ENCODE measurements at regions not wholly inside any gene's neighbourhood (a gene's known extent, or its start where the extent isn't known, plus 50 kb on each side); places are given as distances from the start of the nearest gene placed in this dataset.
A peak's percentile ranks its signal among the peaks of the same experiment; 100 is the strongest.
"Not testable (repeated sequence)": the region's sequence is repeated elsewhere in the genome, so short reads cannot be mapped to it uniquely, and the experiment has no call there.

DNA sequence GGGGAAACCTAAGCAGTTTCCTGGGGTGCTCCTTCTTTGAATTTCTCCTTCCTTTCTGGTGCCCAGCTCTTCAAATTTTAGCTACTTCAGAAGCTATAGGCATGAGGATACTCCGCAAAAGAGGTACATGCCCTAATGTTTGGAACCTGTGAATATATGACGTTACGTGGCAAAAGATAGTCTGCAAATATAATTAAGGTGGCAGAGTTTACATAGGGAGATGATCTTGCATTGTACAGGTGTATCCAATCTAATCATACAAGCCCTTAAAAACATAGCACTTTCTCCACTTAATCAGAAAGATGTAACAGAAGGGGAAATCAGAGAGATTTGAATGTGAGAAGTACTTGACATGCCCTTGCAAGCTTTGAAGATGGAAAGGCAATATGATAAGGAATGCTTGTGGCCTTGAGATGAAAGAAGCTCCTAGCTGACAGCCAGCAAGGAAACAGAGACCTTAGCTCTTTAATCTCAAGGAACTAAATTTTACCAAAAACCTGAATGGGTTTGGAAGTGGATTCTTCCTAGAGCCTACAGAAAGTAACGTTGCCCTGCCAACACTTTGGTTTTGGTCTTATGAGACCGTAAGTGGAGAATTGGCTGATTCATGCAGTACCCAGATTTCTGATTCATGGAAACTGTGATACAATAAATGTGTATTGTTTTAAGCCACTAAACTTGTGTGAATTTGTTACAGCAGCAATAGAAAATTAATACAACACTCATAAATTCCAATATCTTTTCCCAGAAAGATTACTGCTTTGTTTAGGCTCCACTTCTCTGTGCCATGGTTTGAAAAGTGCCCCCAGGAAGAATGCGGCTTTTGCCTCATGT, 268.4 kb downstream of the FAM170A start:
- no peak for FAIRE-seq

DNA sequence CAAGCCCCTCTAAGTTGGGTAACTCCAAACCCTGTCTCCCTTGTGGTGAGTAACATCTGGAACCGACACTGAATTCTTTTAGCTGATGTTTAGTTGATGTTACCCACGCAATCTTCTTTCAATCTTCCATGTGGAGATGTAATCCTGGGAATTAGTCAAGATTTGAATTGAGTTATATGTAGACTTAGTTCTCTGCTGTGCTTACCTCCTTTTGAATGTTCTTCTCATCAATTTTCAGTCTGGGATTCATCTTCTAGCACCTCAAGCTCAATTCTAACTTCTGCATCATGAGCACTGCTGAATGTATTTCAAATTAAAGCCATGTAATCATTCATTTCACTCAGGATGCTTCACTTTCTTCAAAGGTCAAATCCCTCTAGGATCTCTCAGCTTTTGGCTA, 270.6 kb downstream of the FAM170A start:
- FAIRE-seq, result no peak

DNA sequence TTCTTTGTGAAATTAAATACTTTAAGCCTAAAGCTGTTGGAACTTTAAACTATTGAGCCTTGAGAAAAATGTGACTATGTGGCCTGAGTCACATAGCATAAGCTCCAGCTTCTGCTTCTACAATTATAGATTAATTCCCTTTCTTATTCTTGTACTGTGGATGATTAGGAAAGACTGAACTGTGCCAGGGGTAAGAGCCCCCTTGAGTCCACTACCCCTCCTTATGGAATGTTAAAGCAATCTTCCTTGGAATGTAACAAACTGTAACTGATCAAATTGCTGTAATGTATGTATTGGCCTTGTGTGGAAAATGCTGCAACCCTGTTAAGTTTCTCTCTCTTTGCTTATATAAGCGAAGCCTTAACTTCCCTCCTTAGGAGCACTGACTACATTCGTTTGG, 273.2 kb downstream of the FAM170A start:
- no peak for FAIRE-seq

DNA sequence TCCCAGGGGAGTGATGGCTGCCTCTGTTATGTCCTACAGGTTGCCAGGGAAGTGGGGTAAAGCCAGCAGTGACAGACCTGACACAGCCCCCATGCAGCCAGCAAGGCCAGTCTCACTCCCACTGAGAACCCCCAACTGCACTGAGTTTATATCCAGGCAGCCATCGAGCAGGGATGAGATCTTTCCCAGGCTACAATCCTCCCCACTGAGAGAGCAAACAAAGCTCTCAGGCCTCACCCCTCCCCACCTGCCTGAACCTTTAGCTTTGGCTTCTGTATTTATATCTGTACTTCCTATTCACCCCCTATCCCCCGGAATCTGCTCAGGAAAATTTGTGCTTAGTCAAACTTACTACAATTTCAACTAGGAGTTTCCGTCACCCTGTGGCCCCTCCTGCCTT, 284.1 kb downstream of the FAM170A start:
- FAIRE-seq, result no peak

DNA sequence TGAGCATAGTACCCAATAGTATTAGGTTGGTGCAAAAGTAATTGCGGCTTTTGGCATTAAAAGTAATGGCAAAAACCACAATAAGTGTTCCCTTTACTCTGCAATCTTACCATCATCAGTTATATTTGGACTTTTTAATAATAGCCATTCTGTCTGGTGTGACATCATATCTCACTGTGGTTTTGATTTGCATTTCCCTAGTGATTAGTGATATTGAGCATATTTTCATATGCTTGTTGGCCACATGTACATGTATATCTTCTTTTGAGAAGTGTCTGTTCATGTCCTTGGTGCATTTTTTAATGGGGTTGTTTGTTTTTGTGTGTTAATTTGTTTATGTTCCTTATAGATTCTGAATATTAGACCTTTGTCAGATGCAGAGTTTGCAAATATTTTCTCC, 289.9 kb downstream of the FAM170A start:
- no peak for FAIRE-seq

DNA sequence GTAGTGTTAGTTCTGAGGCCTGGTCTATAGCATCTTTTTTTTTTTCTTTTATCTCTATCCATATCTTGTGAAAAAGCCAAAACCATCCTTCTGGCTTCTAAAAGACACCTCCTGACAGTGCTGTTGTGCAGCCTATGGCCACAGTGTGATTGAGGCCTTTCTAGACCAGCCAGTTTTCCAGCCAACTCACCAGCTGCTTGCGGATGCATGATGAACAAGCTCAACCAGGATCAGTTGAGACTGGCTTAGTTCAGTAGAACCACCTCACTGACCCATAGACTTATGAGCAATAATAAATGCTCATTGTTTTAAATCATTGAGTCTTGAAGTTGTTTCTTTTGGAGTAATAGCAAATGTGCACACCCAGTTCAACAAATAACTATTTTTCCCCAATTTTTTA, 296.9 kb downstream of the FAM170A start:
- no peak for FAIRE-seq

DNA sequence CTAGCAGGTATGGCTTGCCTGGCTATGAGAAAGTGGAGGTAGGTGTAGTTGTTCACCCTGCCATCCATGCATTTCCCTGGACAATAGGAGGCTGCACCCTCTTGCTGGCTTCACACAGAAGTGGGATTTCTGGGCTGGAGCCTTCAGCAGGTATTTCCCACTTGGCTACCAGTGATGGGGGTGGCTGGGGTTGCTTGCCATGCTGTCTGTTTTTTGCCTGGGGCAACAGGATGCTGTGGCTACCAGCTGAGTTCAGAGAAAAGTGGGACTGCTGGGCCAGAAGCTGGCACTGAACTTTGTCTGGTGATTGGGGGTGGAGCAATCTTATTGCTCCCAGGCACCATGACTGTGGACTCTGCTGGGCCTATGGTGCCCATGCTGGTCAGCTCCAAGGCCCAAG, 299.6 kb downstream of the FAM170A start:
- FAIRE-seq, result no peak

DNA sequence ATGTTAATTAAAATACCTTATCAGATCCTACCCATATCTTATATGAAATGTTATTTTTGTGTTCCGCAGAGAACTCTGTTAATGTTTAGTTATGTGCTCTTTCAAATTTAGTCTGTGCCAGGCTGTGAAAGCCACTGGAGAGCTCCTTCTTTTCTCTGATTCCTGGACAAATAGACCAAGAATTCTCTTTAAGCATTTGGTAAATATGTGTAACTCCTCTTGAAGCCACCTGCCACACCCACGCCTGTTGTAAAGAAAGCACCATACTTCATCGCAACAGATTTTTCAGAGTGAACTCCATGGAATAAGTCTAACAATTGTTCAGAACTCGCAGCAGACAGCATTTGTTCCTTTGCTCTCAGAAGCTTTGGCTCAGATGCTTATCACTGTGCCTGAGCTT, 301.1 kb downstream of the FAM170A start:
- FAIRE-seq, result no peak

DNA sequence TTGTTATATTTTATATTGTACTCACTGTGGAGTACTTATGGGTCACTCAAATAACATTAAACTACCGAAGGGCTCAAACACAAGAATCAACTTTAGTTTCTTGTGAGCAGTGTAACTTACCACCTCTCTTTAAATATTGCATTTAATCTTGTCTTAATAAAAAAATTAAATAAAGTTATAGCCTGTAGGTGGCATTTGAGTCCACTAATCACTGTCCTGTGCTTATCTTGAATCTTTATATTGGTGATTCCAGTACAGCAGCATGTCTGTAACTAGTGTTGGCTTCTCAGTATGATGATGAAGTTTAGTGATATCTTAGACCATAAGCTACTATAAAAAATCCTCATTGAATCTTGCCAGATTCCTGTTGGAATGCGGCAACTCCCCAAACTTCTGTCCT, 313.8 kb downstream of the FAM170A start:
- no peak for FAIRE-seq

DNA sequence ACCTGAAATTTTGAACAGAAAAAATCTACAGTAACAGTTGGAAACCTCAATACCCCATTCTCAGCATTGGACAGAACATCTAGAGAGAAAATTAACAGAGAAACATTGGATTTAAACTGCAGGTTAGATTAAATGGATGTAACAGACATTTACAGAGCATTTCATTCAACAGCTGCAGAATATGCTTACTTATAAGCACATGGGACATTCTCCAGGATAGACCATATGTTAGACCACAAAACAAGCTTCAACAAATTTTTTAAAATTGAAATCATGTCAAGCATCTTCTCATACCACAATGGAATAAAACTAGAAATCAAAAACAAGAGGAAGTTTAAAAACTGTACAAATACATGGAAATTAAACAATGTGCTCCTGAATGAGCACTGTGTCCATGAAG, 316.3 kb downstream of the FAM170A start:
- no peak for FAIRE-seq

DNA sequence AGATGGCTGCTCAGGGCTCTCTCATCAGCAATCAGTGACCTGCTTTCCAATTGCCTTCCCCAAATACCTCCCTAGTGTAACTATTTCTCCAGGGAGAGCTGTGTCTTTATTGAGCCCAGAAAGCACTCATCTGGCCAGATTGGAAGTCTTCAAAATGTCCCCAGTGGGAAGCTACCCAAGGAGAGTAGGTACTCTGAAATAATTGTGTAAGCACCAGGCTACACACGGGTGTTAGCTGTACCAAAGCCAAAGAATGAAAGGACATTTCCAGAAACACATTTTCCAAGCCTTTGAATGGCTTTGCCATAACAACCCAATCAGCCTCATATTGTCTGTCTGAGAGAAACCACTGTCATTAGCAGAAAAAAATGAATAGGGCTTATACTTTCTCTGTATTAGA, 318.8 kb downstream of the FAM170A start:
- FAIRE-seq, result no peak

DNA sequence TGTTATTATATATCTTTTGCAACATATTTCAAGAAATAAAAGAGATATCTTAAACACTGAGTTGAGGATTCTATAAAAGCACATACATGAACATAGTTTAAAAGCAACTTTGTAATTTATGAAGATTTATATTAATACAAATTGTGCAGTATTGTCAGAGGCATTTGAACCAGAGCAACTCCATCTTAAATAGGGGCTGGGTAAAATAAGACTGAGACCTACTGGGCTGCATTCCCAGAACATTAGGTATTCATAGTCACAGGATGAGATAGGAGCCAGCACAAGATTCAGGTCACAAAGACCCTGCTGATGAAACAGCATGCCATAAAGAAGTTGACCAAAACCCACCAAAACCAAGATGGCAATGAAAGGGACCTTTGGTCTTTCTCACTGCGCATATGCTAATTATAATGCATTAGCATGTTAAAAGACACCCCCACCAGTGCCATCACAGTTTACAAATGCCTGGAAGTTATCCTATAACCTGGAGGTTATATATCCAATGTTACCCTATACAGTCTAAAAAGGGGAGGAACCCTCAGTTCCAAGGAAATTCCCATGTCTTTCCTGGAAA, 320.2 kb downstream of the FAM170A start:
- FAIRE-seq, result no peak

DNA sequence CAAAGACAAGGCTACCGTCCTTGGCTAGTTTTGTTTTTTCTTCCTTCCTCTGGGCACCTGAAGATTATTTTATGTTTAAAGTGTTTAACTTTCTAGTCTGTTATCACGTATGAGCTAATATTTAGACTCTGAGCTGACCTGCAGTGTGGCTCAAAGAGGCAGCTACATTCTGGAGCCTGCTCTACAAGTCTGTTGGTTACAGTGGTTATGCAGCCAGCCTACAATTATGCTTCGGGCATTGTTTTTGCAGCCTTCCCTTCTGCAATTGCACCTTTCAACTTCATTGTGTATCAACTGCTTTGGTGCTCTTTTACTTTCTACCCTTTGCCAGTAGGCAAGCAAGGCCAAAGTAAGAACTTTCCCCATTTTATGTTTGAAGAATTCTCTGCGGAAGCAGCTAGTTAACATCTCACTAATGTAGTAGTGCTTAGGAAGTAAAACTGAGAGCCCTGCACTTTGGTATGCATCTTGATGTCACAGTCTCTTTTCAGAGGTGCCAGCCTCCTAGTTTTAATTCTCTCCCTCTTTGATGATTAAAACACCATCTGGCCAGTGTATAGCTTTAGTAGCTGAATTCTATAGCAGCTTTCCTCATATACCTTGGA, 322.1 kb downstream of the FAM170A start:
- no peak for FAIRE-seq

DNA sequence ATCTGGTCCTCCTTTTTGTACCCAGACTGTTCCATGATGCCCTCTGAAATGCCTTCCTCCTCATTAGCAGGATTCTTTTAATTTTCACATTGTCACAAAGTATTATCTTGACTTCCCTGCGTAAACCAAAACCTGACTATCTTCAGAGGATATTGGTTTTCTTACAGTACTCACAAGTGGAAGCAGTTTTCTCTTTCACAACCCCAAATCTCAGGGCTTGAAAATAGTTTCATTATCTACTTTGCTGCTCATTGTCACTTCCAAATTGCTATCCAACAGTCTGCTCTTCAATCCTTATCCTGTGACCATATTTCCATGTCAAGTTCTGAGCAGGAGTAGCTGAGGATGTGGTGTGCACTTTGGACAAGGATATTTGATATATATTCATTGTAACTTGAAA, 324.1 kb downstream of the FAM170A start:
- FAIRE-seq, result no peak

DNA sequence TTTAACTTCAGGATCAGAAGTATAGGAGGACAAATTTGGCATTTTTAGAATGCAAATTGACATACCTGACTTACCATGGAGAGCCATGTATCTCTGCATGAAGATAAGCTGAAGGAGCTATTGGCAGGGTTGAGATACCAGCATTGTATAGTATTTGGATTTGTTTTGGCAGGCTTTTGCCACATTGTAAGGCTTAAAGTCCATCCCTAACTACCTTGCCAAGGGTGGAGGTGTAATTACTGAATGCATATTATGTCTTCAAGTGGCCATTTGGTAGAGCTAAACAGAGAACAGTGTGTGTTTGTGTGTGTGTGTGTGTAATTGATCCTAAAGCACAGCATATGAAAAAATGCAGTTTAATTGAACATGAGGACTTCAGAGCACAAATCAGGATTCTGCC, 324.7 kb downstream of the FAM170A start:
- FAIRE-seq, result no peak

DNA sequence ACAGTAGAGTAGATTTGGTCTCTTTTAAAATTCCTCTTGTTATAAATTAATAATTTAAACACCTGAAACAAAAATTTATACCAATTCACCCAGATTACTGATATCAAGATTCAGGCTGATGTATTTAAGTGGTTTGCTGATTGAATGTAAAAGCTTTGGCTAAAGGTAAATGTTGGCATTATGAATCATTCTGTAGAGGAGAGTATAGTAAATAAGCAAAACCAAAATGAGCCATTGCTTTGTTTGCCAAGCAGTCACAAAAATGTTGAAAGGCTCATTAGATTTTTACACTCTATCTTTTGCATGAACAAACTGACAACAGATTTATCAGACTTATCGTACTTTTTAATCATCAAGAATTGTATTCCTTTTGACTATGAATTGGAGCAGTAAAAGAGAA, 332.6 kb downstream of the FAM170A start:
- no peak for FAIRE-seq

DNA sequence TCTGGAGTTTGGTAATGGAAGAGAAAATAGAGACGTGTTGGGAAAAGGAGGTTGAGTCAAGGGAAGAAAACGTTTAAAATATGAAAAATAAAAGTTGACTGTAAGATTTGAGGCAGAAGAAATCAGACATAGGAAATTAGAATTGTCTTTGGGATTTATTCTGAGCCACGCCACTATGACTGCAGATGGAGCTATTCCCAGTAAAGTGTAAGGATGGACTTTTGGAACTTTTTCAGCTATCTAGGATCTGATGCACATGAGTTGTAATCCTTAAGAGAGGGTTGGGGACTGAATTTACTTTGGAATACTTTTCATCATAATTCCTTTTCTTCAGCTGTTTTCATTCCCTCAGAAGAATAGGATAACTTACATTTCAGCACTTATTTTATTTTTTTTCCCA, 336.7 kb downstream of the FAM170A start:
- FAIRE-seq, result peak; percentile 23

DNA sequence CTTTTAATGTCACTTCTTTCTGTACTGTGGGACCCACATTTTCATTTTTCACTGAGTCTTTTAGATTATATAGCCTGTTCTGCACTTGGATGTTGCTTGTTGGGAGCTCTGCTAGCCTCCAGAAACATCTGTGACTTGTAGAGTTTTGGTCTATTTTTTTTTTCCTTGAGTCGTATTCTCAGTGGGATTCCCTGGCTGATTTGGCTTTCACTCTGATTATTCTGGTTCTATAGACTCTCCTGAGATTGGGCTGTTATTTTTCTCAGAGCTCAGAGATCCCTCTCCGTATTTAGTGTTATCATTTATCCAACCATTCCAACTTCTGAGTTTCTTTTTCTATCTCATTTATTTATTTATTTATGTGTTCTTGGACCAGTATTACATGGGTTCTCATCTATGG, 339.3 kb downstream of the FAM170A start:
- no peak for FAIRE-seq

DNA sequence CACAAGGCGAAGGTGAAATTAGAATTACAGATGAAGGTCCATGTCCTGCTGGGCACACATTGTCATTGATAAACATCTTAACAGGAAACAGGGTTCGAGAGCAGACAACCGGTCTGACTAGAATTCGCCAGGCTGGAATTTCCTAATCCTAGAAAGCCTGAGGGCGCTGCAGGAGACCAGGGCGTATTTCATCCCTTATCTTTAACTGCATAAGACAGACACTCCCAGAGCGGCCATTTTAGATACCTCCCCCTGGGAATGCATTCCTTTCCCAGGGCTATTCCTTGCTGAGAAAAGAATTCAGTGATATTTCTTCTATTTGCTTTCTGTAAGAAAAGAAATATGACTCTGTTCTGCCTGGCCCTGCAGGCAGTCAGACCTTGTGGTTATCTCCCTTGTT, 357.7 kb downstream of the FAM170A start:
- not testable (repeated sequence) for FAIRE-seq

DNA sequence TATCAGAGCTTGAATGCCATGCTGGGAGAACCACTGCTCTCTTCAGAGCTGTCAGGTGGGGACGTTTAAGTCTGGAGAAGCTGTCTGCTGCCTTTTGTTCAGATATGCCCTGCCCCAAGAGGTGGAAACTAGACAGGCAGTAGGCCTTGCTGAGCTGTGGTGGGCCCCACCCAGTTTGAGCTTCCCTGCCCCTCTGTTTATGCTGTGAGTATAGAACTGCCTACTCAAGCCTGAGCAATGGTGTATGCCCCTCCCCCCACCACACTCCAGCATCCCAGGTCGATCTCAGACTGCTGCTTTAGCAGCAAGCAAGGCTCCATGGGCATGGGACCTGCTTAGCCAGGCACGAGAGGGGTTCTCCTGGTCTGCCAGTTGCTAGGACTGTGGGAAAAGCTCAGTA, 362.3 kb downstream of the FAM170A start:
- no peak for FAIRE-seq

DNA sequence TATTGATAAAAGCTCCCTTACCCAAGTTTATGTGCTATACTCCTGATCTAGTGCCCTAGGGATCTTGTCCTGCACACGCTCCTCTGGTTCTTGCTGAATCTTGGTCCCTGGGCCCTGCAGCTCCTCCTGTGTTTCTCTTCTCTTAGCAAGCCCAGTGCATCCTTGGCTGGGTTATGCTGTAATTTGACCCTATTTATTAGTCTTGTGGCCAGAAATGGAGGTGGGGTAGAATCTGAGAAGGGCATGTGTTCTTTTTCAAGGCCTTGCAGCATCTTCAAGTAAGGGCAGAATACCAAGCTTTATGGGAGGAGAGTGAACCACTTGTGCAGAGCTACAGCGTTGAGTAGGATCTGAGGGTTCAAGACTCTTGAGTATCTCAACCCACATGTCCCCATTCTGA, 366.8 kb downstream of the FAM170A start:
- FAIRE-seq, result no peak

DNA sequence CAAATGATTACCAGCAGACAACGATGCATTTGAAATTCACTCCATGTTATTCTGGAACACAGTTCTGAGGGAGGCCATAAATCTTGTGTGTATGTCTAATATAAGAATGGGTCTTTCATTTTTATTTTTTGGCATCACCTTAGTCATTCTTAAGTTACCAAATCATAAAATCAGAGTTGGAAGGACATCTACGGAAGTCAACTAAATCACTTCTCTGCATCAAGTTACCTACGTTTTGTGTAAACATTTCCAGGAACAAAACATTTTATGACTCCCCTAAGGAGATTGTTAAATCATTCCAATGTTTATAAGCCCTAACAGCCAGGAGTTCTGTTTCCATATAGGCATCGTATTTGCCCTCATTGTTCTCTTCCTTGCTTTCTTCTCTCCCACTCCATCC, 378.2 kb downstream of the FAM170A start:
- no peak for FAIRE-seq

DNA sequence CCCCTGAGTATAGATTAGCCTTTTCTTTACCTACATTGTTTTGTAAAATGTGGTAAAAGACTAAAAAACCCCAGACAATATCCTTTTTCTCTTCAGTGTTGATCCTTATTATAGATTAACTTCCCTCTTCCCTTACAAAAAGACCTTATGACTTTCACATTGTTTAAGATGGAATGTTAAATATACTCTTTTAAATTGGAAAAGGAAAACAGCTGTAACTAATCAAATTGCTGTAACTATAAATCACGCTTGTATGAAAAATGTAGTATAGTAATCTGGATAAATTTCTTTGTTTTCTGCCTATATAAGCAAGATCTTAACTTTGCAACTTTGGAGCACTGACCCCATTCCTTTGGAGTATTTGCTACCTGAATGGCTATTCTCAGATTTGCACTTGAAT, 383.1 kb downstream of the FAM170A start:
- FAIRE-seq, result peak; percentile 82

DNA sequence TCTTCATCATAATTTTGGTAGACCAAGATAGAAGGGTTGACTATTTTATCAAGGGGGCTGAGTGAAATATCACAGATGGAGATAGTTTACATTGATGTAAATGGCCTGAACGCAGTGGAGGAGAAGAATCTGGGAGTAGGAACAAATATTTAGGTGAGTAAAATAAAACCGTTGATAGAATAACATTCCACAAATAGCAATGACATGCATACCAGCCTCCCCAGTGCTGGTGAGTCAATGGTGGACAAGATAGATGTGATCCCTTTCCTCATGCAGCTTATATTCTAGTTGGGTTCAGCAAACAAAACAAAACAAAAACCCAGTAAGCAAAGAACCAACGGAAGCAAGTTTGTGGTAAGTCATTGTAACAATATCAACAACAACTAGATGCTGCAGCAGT, 385.2 kb downstream of the FAM170A start:
- FAIRE-seq, result no peak
